SH-SY5Y (cell line): ENCODE measurements at regions not wholly inside any gene's neighbourhood (a gene's known extent, or its start where the extent isn't known, plus 50 kb on each side); places are given as distances from the start of the nearest gene placed in this dataset.

Experiments used
- GATA2 ChIP-seq: IDR thresholded peaks from 2 replicates; pipeline ENCODE4 v1.6.1; 2011; ENCODE audit warnings: mild to moderate bottlenecking, low read depth, low read length
- GATA3 ChIP-seq: IDR thresholded peaks from 2 replicates; pipeline ENCODE4 v1.6.1; 2011; ENCODE audit warnings: low read depth, mild to moderate bottlenecking, low read length, moderate library complexity

DNA sequence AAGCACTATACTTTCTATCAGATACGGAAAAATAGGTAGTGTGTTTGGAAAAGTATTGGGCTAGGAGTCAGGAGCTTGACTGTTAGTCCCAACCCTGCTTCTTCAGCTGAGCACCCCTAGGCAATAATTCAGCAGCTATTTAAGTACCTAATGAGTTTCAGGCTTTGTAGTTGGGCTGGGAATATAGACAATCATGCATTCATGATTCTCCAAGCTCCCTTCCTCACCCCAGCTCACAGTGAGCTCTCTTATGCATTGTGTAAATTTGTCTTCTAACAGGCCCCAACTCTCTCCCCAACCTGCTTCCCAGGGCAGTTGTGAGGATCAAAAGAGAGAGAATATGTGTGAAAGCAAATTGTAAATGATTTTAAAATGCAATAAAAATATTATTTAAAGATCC, 201.2 kb downstream of the MSX2 start:
- no peak for TF ChIP-seq GATA3
- TF ChIP-seq GATA2, result no peak
